ENCODE measurements at regions not wholly inside any gene's neighbourhood (a gene's known extent, or its start where the extent isn't known, plus 50 kb on each side); places are given as distances from the start of the nearest gene placed in this dataset.

- TF ChIP-seq CTCF (IDR thresholded peaks at IDR 0.05; ENCODE audit: poor library complexity, severe bottlenecking) (no peak), EP300 (conservative IDR thresholded peaks at IDR 0.05; ENCODE audit: poor library complexity, severe bottlenecking) (no peak), RAD21 (conservative IDR thresholded peaks at IDR 0.05) (no peak)
- Histone ChIP-seq H3K36me3 (ENCODE audit: insufficient read depth, low read length) (no peaks in the 10 kb centered on the region), H3K27ac (ENCODE audit: low read length) (no peak overlapping the region), H4K20me1 (ENCODE audit: insufficient read depth) (no peaks in the 10 kb centered on the region), H3K4me2 (ENCODE audit: low read length) (no peak overlapping the region), H3K27me3 (ENCODE audit: insufficient read depth, low read depth, low read length) (no peaks in the 10 kb centered on the region), H3K4me3 (ENCODE audit: low read length) (no peak overlapping the region), H3K9me2 (ENCODE audit: insufficient read depth, low read length) (no peaks in the 10 kb centered on the region), H3K79me2 (replicated peaks; ENCODE audit: insufficient read depth, low read length) (no peaks in the 10 kb centered on the region), H3F3A (ENCODE audit: insufficient read depth, low read length, poor library complexity, severe bottlenecking) (no peaks in the 10 kb centered on the region), H3K9ac (ENCODE audit: low read length) (no peak overlapping the region), H2AFZ (ENCODE audit: low read depth, low read length) (no peak overlapping the region), H3K9me3 (ENCODE audit: low read length) (no peaks in the 10 kb centered on the region)
Observed at GRCh38 chr7:17659126-17659525, 281.2 kb downstream of the SNX13 start.

- H3K36me3 ChIP-seq (ENCODE audit: insufficient read depth, low read length) = no peaks in the 10 kb centered on the region
- H4K20me1 ChIP-seq (ENCODE audit: insufficient read depth) = no peaks in the 10 kb centered on the region
- no peak for TF ChIP-seq EZH2 (IDR thresholded peaks at IDR 0.05; ENCODE audit: borderline replicate concordance, insufficient read depth, low read length, poor library complexity, severe bottlenecking)
- H3K9ac ChIP-seq (ENCODE audit: low read length) = no peak overlapping the region
- no peaks in the 10 kb centered on the region for H3K79me2 ChIP-seq (replicated peaks; ENCODE audit: insufficient read depth, low read length)
- no peak overlapping the region for H2AFZ ChIP-seq (ENCODE audit: low read depth, low read length)
- no peaks in the 10 kb centered on the region for H3F3A ChIP-seq (ENCODE audit: insufficient read depth, low read length, poor library complexity, severe bottlenecking)
- H3K9me2 ChIP-seq (ENCODE audit: insufficient read depth, low read length) = no peaks in the 10 kb centered on the region
- no peak overlapping the region for H3K27ac ChIP-seq (ENCODE audit: low read length)
- H3K4me3 ChIP-seq (ENCODE audit: low read length) = no peak overlapping the region
- no peak overlapping the region for H3K4me2 ChIP-seq (ENCODE audit: low read length)
- H3K27me3 ChIP-seq (ENCODE audit: insufficient read depth, low read depth, low read length) = no peaks in the 10 kb centered on the region
- no peaks in the 10 kb centered on the region for H3K9me3 ChIP-seq (ENCODE audit: low read length)
Observed at GRCh38 chr7:17660116-17660515, 280.2 kb downstream of the SNX13 start.

- no peaks in the 10 kb centered on the region for H3K79me2 ChIP-seq (replicated peaks; ENCODE audit: insufficient read depth, low read length)
- H3K4me3 ChIP-seq (ENCODE audit: low read length) = no peak overlapping the region
- H3K27ac ChIP-seq (ENCODE audit: low read length) = no peak overlapping the region
- no peaks in the 10 kb centered on the region for H3K36me3 ChIP-seq (ENCODE audit: insufficient read depth, low read length)
- H3K9me2 ChIP-seq (ENCODE audit: insufficient read depth, low read length) = no peaks in the 10 kb centered on the region
- H4K20me1 ChIP-seq (ENCODE audit: insufficient read depth) = no peaks in the 10 kb centered on the region
- H2AFZ ChIP-seq (ENCODE audit: low read depth, low read length) = no peak overlapping the region
- H3K27me3 ChIP-seq (ENCODE audit: insufficient read depth, low read depth, low read length) = no peaks in the 10 kb centered on the region
- H3K4me2 ChIP-seq (ENCODE audit: low read length) = no peak overlapping the region
- no peak for TF ChIP-seq MXI1 (conservative IDR thresholded peaks at IDR 0.05; ENCODE audit: poor library complexity, severe bottlenecking)
- no peak for TF ChIP-seq SMC3 (conservative IDR thresholded peaks at IDR 0.05; ENCODE audit: poor library complexity)
- TF ChIP-seq REST (IDR thresholded peaks at IDR 0.05; ENCODE audit: borderline replicate concordance) = no peak
- no peak for TF ChIP-seq TAF1 (IDR thresholded peaks at IDR 0.05; ENCODE audit: low read depth)
- TF ChIP-seq EZH2 (IDR thresholded peaks at IDR 0.05; ENCODE audit: borderline replicate concordance, insufficient read depth, low read length, poor library complexity, severe bottlenecking) = no peak
- no peaks in the 10 kb centered on the region for H3K9me3 ChIP-seq (ENCODE audit: low read length)
- H3K9ac ChIP-seq (ENCODE audit: low read length) = no peak overlapping the region
- H3F3A ChIP-seq (ENCODE audit: insufficient read depth, low read length, poor library complexity, severe bottlenecking) = no peaks in the 10 kb centered on the region
Observed at GRCh38 chr7:17661982-17662585, 278.2 kb downstream of the SNX13 start.
